ENCODE measurements at regions not wholly inside any gene's neighbourhood (a gene's known extent, or its start where the extent isn't known, plus 50 kb on each side); places are given as distances from the start of the nearest gene placed in this dataset.

DNA sequence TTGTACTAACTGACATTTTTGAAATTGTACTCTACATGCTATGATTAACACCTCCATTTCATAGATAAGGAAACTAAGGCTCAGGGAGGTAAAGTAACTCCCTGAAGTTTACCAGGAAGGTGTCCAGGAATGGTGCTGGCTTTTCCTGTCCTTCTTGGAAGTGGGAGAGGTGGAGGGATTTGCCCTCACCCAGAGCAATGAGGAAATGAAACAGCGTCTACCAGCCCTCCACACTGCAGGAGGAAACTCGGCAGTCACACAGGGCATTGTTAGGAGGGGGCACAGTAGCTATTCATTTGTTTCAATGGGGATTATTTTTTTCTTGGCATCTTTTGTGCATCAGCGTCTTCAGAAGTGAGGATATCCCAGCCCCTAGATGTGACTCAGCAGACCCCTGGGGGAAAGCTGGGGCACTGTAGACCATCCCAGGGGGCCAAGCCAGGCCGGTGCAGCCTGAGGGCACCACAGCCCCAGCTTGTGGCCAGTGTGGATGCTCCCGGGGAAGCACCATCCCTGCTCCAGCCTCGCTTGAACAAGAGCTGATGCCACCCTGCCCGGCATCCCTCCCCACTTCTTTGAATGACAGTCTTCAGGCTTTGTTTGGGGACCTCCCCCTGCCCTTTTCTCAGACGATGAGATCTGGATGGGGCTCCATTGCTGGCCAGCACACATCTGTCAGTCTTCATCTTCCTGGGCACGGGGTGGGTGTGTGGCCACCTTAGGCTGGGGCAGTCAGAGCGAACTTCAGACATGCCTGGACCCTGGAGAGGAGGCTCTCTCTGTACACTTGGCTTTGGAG, 224.4 kb upstream of the PMEPA1 start:
- H4K91ac ChIP-seq (replicated peaks; ENCODE audit: insufficient read length, low read length) = no peak overlapping the region
- no peak overlapping the region for H2AFZ ChIP-seq (ENCODE audit: low read length)
- TF ChIP-seq POU5F1 (IDR thresholded peaks at IDR 0.05; ENCODE audit: low read depth, low read length) = no peak
- no peak for TF ChIP-seq BACH1 (IDR thresholded peaks at IDR 0.05; ENCODE audit: low read length)
- TF ChIP-seq ZNF274 (IDR thresholded peaks at IDR 0.05; ENCODE audit: borderline replicate concordance, extremely low read depth, low read length) = no peak
- TF ChIP-seq RAD21 (IDR thresholded peaks at IDR 0.05 in 1 of 2, conservative IDR thresholded peaks at IDR 0.05 in 1 of 2; ENCODE audit: low read depth in 2 of 2, low read length in 2 of 2) = no peak; a peak in 1 of 4 replicates
- no peak for TF ChIP-seq SP4 (IDR thresholded peaks at IDR 0.05; ENCODE audit: low read length)
- TF ChIP-seq EP300 (IDR thresholded peaks at IDR 0.05; ENCODE audit: borderline replicate concordance in 1 of 2, low read depth in 2 of 2, low read length in 2 of 2) = no peak
- no peak for TF ChIP-seq CHD1 (IDR thresholded peaks at IDR 0.05; ENCODE audit: low read depth, low read length)
- no peak for TF ChIP-seq TEAD4 (IDR thresholded peaks at IDR 0.05; ENCODE audit: low read depth, low read length)
- no peak for TF ChIP-seq TAF7 (optimal IDR thresholded peaks at IDR 0.05; ENCODE audit: borderline replicate concordance, low read depth, low read length)
- H3K23me2 ChIP-seq (ENCODE audit: low read depth, low read length) = no peaks in the 10 kb centered on the region
- 90% methylated on average over 10 of the region's 10 CpGs; no CpG with 5 or more reads in 1 of the 2 experiments for WGBS, 2 experiments (ENCODE audit: extremely low coverage in 1 of 2, insufficient coverage in 1 of 2, insufficient read length in 1 of 2, insufficient replicate concordance in 2 of 2, low coverage in 1 of 2, low lambda C conversion rate in 2 of 2, missing lambda C conversion rate in 1 of 2)
- no peak overlapping the region for H2AK5ac ChIP-seq (ENCODE audit: low read depth, low read length)
- 0 out of 7 replicates have a peak, but pooled peaks cover 0 to 3% (median 1%) of the 10 kb centered on the region in 4 experiments for H3K4me1 ChIP-seq (replicated peaks in 1 of 4; ENCODE audit: control insufficient read depth in 3 of 4, insufficient read depth in 4 of 4, low read length in 3 of 4)
- no peak overlapping the region for H3K23ac ChIP-seq (ENCODE audit: insufficient read length)
- H3K9me3 ChIP-seq (ENCODE audit: insufficient read depth in 2 of 2, low read depth in 1 of 2, low read length in 1 of 2) = peaks cover 0 to 3% of the 10 kb centered on the region in 2 experiments; a peak in 1 of 4 replicates
- H2BK12ac ChIP-seq (ENCODE audit: low read depth, low read length) = no peak overlapping the region
- no peaks in the 10 kb centered on the region for H3K27me3 ChIP-seq (replicated peaks in 1 of 4; ENCODE audit: control insufficient read depth in 3 of 4, extremely low read depth in 1 of 4, insufficient read depth in 3 of 4, low read length in 3 of 4)
- no peak overlapping the region for H3K14ac ChIP-seq (ENCODE audit: insufficient read length)
- 0 out of 2 replicates have a peak overlapping the region, but pooled peaks have one; percentile 1 for H2BK20ac ChIP-seq (ENCODE audit: low read length)
- H2BK15ac ChIP-seq (ENCODE audit: low read length) = no peak overlapping the region
- no peak overlapping the region for H3K18ac ChIP-seq (ENCODE audit: extremely low read depth, low read length)
- no peak overlapping the region for H3K4ac ChIP-seq (replicated peaks; ENCODE audit: insufficient read length, low read depth, low read length)
- no peak overlapping the region for H3K4me3 ChIP-seq (ENCODE audit: extremely low read depth in 1 of 4, insufficient read depth in 2 of 4, low read depth in 3 of 4, low read length in 4 of 4)
- peak overlapping the region; percentile 66; the same call in 1 of the 2 replicates for H4K8ac ChIP-seq (ENCODE audit: extremely low read depth, insufficient read depth, low read length)
- no peak overlapping the region for H2BK120ac ChIP-seq (replicated peaks; ENCODE audit: low read depth, low read length)
- ChIA-PET POLR2A (ENCODE audit: partially characterized antibody) (no interaction called here), CTCF (ENCODE audit: partially characterized antibody) (no interaction called here)
- H3K4me2 ChIP-seq (ENCODE audit: insufficient read depth in 1 of 2, low read depth in 2 of 2, low read length in 2 of 2) = no peak overlapping the region
- H3K56ac ChIP-seq (replicated peaks; ENCODE audit: insufficient read length, low read depth, low read length) = no peak overlapping the region
- no peaks in the 10 kb centered on the region for H3K36me3 ChIP-seq (ENCODE audit: control insufficient read depth in 2 of 4, insufficient read depth in 4 of 4, low read length in 3 of 4)
- no peaks in the 10 kb centered on the region for H3K79me2 ChIP-seq (ENCODE audit: control insufficient read depth in 1 of 2, insufficient read depth in 2 of 2, low read length in 2 of 2)
- H4K5ac ChIP-seq (ENCODE audit: insufficient read length, low read depth, low read length) = no peak overlapping the region
- H2BK5ac ChIP-seq (ENCODE audit: low read depth, low read length) = no peak overlapping the region; the same call in 1 of the 2 replicates
- H3K27ac ChIP-seq (ENCODE audit: low read depth, low read length) = no peak overlapping the region
- H3K79me1 ChIP-seq (ENCODE audit: low read depth, low read length) = no peaks in the 10 kb centered on the region
- no peak for DNase-seq (ENCODE audit: low read depth in 1 of 2, low spot score in 2 of 2)
- no peaks in the 10 kb centered on the region for H4K20me1 ChIP-seq (replicated peaks in 1 of 2; ENCODE audit: control insufficient read depth in 1 of 2, insufficient read depth in 2 of 2, low read length in 2 of 2)
- no peak overlapping the region for H3K9ac ChIP-seq (replicated peaks in 1 of 4; ENCODE audit: extremely low read depth in 1 of 4, low read depth in 3 of 4, low read length in 3 of 4)
- no peak for FAIRE-seq

Data from H1 (cell line).